Activated B cell treated with CpG ODN at 0.5 μM for 24 hours (primary cell): ENCODE measurements at regions not wholly inside any gene's neighbourhood (a gene's known extent, or its start where the extent isn't known, plus 50 kb on each side); places are given as distances from the start of the nearest gene placed in this dataset.

ENCODE experiments used
- ATAC-seq: fragments of 200-7000 bp; cut with Tn5 transposase; one replicate; pipeline ENCODE4 v1.10.0; 2021; ENCODE audit warnings: low read depth, mild to moderate bottlenecking, moderate library complexity
- CTCF ChIA-PET: fragments of 350-600 bp; sonication (Branson Sonifier 250); formaldehyde crosslinking; loops from one replicate; lab custom pipeline; 2021; ENCODE audit warnings: antibody characterized with exemption; lab: Charles Lee
- POLR2A ChIA-PET: fragments of 350-600 bp; sonication (Branson Sonifier 250); formaldehyde crosslinking; loops from one replicate; lab custom pipeline; 2021; ENCODE audit warnings: antibody characterized with exemption; lab: Charles Lee
- DNase-seq: peaks from one replicate; pipeline ENCODE4 v3.0.0; 2022
- H3K27ac Mint-ChIP-seq: one replicate; pipeline ENCODE4 v1.8.0; 2020; ENCODE audit warnings: mixed read lengths
- H3K27me3 Mint-ChIP-seq: one replicate; pipeline ENCODE4 v1.8.0; 2021; ENCODE audit warnings: mixed read lengths
- H3K36me3 Mint-ChIP-seq: one replicate; pipeline ENCODE4 v1.8.0; 2021; ENCODE audit warnings: low read depth, mixed read lengths
- H3K4me1 Mint-ChIP-seq: one replicate; pipeline ENCODE4 v1.8.0; 2021; ENCODE audit warnings: mixed read lengths
- H3K4me3 Mint-ChIP-seq: one replicate; pipeline ENCODE4 v1.8.0; 2020; ENCODE audit warnings: mild to moderate bottlenecking, mixed read lengths
- H3K9me3 Mint-ChIP-seq: one replicate; pipeline ENCODE4 v1.8.0; 2020; ENCODE audit warnings: mixed read lengths
- CTCF ChIP-seq: fragments of 200-600 bp; IDR thresholded peaks from one replicate; pipeline ENCODE4 v1.8.0; 2022; ENCODE audit warnings: antibody characterized with exemption, mild to moderate bottlenecking
- intact Hi-C: fragments of 100-400 bp; cut with micrococcal nuclease; formaldehyde crosslinking; loops from one replicate; pipeline ENCODE4 v1.15.1; 2024

- H3K36me3 Mint-ChIP-seq = no peaks in the 10 kb centered on the region
Observed at GRCh38 chr1:198101716-198102453, 54.9 kb upstream of the NEK7 start.

DNA sequence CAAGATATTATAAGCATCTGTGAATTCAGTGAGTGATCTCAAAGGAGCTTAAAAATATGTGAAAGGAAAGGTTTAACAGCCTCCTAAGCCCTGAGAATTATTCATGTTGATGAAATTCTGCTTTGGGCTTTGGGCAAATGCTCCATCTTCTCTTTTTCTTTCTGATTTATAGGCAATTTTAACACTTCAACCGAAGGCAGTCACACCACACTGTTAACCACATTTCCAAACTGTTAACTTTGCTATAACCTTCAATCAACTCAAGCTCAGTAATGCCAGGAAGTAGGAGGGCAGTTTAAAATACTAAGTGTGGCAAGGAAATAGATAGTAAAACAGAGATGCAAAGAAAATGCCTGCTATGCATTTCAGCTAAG, 54.4 kb upstream of the NEK7 start:
- Mint-ChIP-seq H3K9me3 (no peaks in the 10 kb centered on the region), H3K27ac (no peak overlapping the region), H3K27me3 (no peaks in the 10 kb centered on the region), H3K36me3 (no peaks in the 10 kb centered on the region), H3K4me1 (no peaks in the 10 kb centered on the region), H3K4me3 (no peak overlapping the region)
- TF ChIP-seq CTCF = no peak
- DNase-seq (no peak), ATAC-seq (no peak)
- CTCF ChIA-PET = no interaction called here
- POLR2A ChIA-PET = no interaction called here
- intact Hi-C loops = no loop called here

More at GRCh38 chr1:198101716-198102453, 54.9 kb upstream of the NEK7 start:
- no peak for TF ChIP-seq CTCF
- H3K9me3 Mint-ChIP-seq = no peaks in the 10 kb centered on the region
- CTCF ChIA-PET = interaction anchor here (1.4 kb wide), 1 partner anchor 13 kb away, joined by 3 read pairs; no protein-coding TSS in a partner anchor
- no peak for ATAC-seq
- no peak overlapping the region for H3K4me3 Mint-ChIP-seq
- H3K4me1 Mint-ChIP-seq = no peaks in the 10 kb centered on the region
- intact Hi-C loops = no loop called here
- no peak for DNase-seq
- no peaks in the 10 kb centered on the region for H3K27me3 Mint-ChIP-seq
- H3K27ac Mint-ChIP-seq = no peak overlapping the region
- POLR2A ChIA-PET = no interaction called here

- H3K4me3 Mint-ChIP-seq = no peak overlapping the region
- H3K9me3 Mint-ChIP-seq = no peaks in the 10 kb centered on the region
- no peaks in the 10 kb centered on the region for H3K4me1 Mint-ChIP-seq
- no peak for DNase-seq
- H3K27me3 Mint-ChIP-seq = no peaks in the 10 kb centered on the region
- no peaks in the 10 kb centered on the region for H3K36me3 Mint-ChIP-seq
- CTCF ChIA-PET = no interaction called here
- intact Hi-C loops = no loop called here
- H3K27ac Mint-ChIP-seq = no peak overlapping the region
- TF ChIP-seq CTCF = no peak
- POLR2A ChIA-PET = no interaction called here
- no peak for ATAC-seq
Observed at GRCh38 chr1:198105185-198105584, 51.6 kb upstream of the NEK7 start.

DNA sequence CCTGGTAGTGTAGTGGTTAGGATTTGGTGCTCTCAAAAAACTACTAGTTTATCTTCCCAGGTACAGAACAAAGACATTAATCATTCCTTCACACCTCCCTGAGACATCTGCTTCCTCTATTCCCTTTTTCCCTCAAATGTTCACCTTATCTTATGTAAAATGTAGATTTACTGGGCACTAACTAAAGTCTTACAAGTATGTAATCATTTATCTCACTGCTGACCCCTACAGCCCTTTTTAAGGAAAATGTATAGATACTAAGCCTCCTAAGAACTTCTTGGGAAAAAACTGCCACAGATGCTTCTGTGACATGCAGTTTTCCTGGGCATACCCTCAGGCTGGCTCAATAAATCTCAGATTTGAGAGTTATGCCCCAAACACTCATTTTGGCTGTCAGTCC, 50.8 kb upstream of the NEK7 start:
- H3K4me3 Mint-ChIP-seq = no peak overlapping the region
- intact Hi-C loops = no loop called here
- ChIA-PET CTCF (no interaction called here), POLR2A (no interaction called here)
- DNase-seq (no peak), ATAC-seq (no peak)
- no peak for TF ChIP-seq CTCF
- H3K4me1 Mint-ChIP-seq = no peaks in the 10 kb centered on the region
- no peak overlapping the region for H3K27ac Mint-ChIP-seq
- no peaks in the 10 kb centered on the region for H3K36me3 Mint-ChIP-seq
- no peaks in the 10 kb centered on the region for H3K9me3 Mint-ChIP-seq
- no peaks in the 10 kb centered on the region for H3K27me3 Mint-ChIP-seq
